ENCODE measurements at regions not wholly inside any gene's neighbourhood (a gene's known extent, or its start where the extent isn't known, plus 50 kb on each side); places are given as distances from the start of the nearest gene placed in this dataset.

- TF ChIP-seq CTCF (IDR thresholded peaks at IDR 0.05) = no peak
- Histone ChIP-seq H3K36me3 (no peaks in the 10 kb centered on the region), H3K27ac (no peak overlapping the region), H3K4me1 (no peaks in the 10 kb centered on the region), H3K27me3 (no peaks in the 10 kb centered on the region), H3K9me3 (no peaks in the 10 kb centered on the region), H3K4me3 (no peak overlapping the region)
- intact Hi-C loops (cut with DNase I) = no loop called here
- no peak for ATAC-seq
- DNase-seq = no peak
These were observed 180.2 kb upstream of the RAB6C start for GRCh38 chr2:129799036-129799958.

GRCh38 chr2:129800285-129800684 is 179.2 kb upstream of the RAB6C start:
- no peaks in the 10 kb centered on the region for H3K9me3 ChIP-seq
- no peak for TF ChIP-seq CTCF (IDR thresholded peaks at IDR 0.05)

GRCh38 chr2:129800686-129801085 is 178.8 kb upstream of the RAB6C start:
- TF ChIP-seq CTCF (IDR thresholded peaks at IDR 0.05) = no peak
- no peak for DNase-seq
- no peak for ATAC-seq
- Histone ChIP-seq H3K27me3 (no peaks in the 10 kb centered on the region), H3K27ac (no peak overlapping the region), H3K36me3 (no peaks in the 10 kb centered on the region), H3K9me3 (no peaks in the 10 kb centered on the region), H3K4me1 (no peaks in the 10 kb centered on the region), H3K4me3 (no peak overlapping the region)
- intact Hi-C loops (cut with DNase I) = no loop called here

More at GRCh38 chr2:129800285-129800684, 179.2 kb upstream of the RAB6C start:
- Histone ChIP-seq H3K36me3 (no peaks in the 10 kb centered on the region), H3K4me1 (no peaks in the 10 kb centered on the region), H3K27ac (no peak overlapping the region), H3K27me3 (no peaks in the 10 kb centered on the region), H3K4me3 (no peak overlapping the region)
- ATAC-seq = no peak
- DNase-seq = no peak
- intact Hi-C loops (cut with DNase I) = no loop called here

GRCh38 chr2:129801575-129801974 is 177.9 kb upstream of the RAB6C start:
- H3K27me3 ChIP-seq = no peaks in the 10 kb centered on the region
- H3K27ac ChIP-seq = no peak overlapping the region
- DNase-seq (no peak), ATAC-seq (no peak)
- intact Hi-C loops (cut with DNase I) = no loop called here
- H3K9me3 ChIP-seq = no peaks in the 10 kb centered on the region
- H3K4me1 ChIP-seq = no peaks in the 10 kb centered on the region
- no peaks in the 10 kb centered on the region for H3K36me3 ChIP-seq
- TF ChIP-seq CTCF (IDR thresholded peaks at IDR 0.05) = no peak
- H3K4me3 ChIP-seq = no peak overlapping the region

- Histone ChIP-seq H3K36me3 (no peaks in the 10 kb centered on the region), H3K9me3 (no peaks in the 10 kb centered on the region), H3K27ac (no peak overlapping the region), H3K4me3 (no peak overlapping the region), H3K4me1 (no peaks in the 10 kb centered on the region), H3K27me3 (no peaks in the 10 kb centered on the region)
- intact Hi-C loops (cut with DNase I) = no loop called here
- TF ChIP-seq CTCF (IDR thresholded peaks at IDR 0.05) = no peak
- no peak for ATAC-seq
- no peak for DNase-seq
These were observed 177.2 kb upstream of the RAB6C start for GRCh38 chr2:129802290-129802689.
